Stimulated activated CD4-positive, alpha-beta T cell treated with anti-CD3 and anti-CD28 coated beads, Interleukin-2, amount 100 ng/mL, for 4 hours (primary cell): ENCODE measurements at regions not wholly inside any gene's neighbourhood (a gene's known extent, or its start where the extent isn't known, plus 50 kb on each side); places are given as distances from the start of the nearest gene placed in this dataset.
"Not testable (repeated sequence)": the region's sequence is repeated elsewhere in the genome, so short reads cannot be mapped to it uniquely, and the experiment has no call there.

Experiments
- DNase-seq: peaks from one replicate; pipeline ENCODE4 v3.0.0-alpha.2; 2020; ENCODE audit warnings: low read depth

- DNase-seq = not testable (repeated sequence)
These were observed 97.1 kb downstream of the PPIAL4G start for GRCh38 chr1:148386031-148386398.

- no peak for DNase-seq
These were observed 97.6 kb downstream of the PPIAL4G start for GRCh38 chr1:148385371-148386030.

- DNase-seq = no peak
These were observed 99.1 kb downstream of the PPIAL4G start for GRCh38 chr1:148383966-148384365.

DNA sequence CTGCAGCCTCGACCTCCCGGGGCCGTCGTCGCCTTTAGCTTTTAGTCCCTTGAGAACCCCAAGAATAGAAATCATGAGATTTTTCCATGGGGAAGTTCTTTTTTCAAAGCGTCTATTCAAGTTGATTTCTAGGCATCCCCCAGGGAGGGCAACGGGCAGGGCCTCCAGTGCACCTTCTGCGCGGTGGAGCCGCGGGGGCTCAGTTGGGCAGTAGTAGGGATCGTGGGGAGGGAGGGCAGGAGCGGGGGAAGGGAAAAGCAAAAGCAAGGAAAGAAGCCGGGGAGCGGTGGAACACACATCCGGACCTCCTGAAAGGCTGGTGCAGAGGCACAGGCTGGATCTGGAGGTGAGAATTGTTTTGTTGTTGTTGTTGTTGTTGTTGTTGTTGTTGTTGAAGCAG is 103.4 kb downstream of the PPIAL4G start:
- DNase-seq = no peak

GRCh38 chr1:148379170-148379500 is 104.0 kb downstream of the PPIAL4G start:
- DNase-seq = no peak

- not testable (repeated sequence) for DNase-seq
These were observed 105.1 kb downstream of the PPIAL4G start for GRCh38 chr1:148377992-148378391.

- DNase-seq = not testable (repeated sequence)
These were observed 106.1 kb downstream of the PPIAL4G start for GRCh38 chr1:148377045-148377444.

DNA sequence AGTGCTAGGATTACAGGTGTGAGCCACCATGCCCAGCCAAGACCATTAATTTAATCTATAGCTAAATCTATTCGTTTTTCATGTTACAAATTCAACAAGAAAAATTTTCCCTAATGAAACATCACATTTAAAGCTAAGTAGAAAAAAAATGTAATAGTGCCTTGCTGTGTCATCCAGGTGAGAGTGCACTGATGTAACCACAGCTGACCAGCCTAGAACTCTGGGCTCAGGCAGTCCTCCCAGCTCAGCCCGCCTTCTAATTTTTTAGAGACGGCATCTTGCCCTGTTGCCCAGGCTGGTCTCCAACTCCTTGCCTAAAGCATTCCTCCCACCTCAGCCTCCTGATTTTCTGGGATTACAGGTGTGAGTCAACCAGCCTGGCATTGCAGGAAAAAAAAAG is 109.0 kb downstream of the PPIAL4G start:
- DNase-seq = no peak

DNA sequence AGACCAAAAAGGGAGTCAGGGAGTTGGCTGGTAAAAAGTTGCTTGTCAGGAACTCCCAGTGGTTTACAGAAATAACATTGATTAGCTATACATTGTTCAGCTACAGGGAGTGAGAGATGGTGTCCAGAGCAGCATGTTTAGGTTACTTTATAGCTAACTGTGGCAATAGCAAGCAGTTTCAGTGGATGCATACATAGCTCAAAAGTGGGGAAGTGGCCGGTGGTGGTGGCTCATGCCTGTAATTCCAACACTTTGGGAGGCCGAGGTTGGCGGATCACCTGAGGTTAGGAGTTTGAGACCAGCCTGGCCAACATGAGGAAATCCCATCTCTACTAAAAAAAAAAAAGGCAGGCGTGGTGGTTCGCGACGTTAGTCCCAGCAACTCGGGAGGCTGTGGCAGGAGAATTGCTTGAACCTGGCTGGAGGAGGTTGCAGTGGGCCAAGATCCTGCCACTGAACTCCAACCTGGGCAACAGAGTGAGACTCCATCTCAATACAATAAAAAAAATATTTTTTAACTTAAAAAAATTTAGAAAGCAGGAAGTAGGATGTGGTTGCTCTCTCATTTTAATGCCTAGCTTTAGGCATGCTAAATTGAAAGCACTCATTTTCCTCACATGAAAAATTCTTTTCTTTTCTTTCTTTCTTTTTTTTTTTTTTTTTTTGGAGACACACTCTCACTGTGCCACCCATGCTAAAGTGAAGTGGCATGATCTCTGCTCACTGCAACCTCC is 109.7 kb downstream of the PPIAL4G start:
- no peak for DNase-seq

- DNase-seq = peak; percentile 55
These were observed 110.4 kb downstream of the PPIAL4G start for GRCh38 chr1:148372731-148373130.

GRCh38 chr1:148372051-148372726 is 110.9 kb downstream of the PPIAL4G start:
- DNase-seq = not testable (repeated sequence)

DNA sequence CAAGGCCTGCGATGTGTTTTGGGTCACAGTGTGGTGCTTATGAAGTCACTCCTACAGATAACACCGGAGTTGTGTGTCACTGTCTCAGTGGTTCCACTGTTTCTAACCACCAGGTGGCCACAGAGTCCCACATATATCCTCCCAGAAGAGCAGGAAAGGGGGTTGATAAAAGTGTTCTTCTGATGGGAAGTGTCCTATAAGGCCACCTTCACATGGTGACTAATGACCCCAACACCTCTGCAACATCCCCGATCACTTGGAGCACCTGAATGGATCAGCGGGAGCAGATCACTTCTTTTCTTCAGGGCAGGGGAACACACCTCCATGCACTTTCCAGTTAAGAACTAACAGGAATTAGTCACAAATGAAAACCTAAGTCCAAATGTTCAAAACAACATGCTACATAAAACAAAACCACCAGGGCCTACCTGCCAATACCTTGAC is 111.5 kb downstream of the PPIAL4G start:
- DNase-seq = peak; percentile 64

GRCh38 chr1:148370661-148371060 is 112.4 kb downstream of the PPIAL4G start:
- not testable (repeated sequence) for DNase-seq

GRCh38 chr1:148367596-148367995 is 115.5 kb downstream of the PPIAL4G start:
- no peak for DNase-seq

DNA sequence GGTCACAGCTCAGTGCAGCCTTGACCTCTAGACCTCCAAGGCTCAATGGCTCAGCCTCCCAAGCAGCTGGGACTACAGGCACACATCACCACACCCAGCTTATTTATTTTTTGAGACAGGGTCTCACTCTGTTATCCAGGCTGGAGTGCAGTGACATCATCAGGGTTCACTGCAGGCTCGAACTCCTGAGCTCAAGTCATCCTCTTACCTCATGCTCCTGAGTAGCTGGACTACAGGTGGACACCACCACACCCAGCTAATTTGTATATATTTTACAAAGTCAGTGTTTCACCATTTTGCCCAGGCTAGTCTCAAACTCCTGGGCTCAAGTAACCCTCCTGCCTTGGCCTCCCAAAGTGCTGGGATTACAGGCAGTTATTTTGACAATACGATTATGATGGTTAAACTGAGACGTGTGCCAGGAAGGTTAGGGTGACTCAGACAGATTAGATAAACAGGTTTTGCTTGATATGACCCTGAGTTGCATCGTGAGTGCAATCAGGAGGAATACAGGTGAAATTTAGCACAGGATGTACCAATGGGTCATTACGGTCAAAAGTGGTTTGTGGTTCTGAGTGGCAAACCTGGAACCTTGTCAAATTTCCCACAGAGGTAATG is 116.9 kb downstream of the PPIAL4G start:
- DNase-seq = not testable (repeated sequence)

- not testable (repeated sequence) for DNase-seq
These were observed 118.0 kb downstream of the PPIAL4G start for GRCh38 chr1:148365151-148365550.

DNA sequence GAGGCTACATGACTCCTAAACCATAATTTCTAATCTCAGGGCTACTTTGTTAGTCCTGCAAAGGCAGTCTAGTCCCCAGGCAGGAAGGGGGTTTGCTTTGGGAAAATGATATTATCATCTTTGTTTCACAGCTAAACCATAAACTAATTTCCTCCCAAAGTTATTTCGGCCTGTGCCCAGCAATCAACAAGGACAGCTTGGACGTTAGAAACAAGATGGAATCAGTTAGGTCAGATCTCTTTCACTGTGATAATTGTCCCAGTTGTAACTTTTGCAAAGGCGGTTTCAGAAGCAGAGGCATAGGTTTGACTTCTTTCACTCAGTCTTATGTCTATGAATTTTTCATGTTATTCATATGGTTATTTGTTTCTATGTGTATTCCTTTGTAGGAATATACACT is 119.1 kb downstream of the PPIAL4G start:
- DNase-seq = not testable (repeated sequence)

DNA sequence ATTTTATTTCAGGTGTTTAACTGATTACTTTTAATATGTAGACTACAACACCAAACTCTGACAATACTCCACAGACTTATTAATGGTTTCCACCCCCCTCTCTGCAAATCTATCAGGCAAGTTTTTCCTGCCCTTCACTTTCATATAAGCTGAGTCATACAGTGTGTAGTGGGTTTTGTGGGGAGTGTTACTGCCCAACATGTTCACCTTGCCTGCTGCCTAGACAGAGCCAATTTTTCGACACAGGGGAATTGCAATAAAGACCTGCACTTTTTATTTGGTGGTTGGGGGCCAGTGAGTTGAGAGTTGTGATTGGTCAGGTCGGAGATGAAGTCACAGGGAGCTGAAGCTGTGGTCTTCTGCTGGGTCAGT is 119.7 kb downstream of the PPIAL4G start:
- no peak for DNase-seq

GRCh38 chr1:148362626-148363438 is 120.3 kb downstream of the PPIAL4G start:
- DNase-seq = peak; percentile 43

DNA sequence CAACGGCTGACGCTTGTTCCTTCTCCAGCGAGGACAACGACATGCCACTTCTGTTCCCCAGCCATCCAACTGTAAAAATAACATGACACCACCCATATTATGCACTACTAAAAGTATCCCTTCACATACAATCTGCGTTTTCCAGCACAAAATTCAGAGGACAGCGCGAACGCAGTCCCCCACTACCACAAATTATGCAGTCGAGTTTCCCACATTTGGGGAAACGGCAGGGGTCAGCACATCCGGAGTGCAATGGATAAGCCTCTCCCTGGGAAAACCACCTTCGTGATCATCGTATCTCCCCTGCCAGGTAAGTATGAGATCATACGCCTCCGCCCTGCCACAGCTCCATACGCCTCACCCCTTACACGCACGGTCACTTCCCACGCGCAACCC is 120.9 kb downstream of the PPIAL4G start:
- DNase-seq = peak; percentile 32

GRCh38 chr1:148361427-148362215 is 121.5 kb downstream of the PPIAL4G start:
- DNase-seq = not testable (repeated sequence)
